ENCODE measurements at regions not wholly inside any gene's neighbourhood (a gene's known extent, or its start where the extent isn't known, plus 50 kb on each side); places are given as distances from the start of the nearest gene placed in this dataset.

DNA sequence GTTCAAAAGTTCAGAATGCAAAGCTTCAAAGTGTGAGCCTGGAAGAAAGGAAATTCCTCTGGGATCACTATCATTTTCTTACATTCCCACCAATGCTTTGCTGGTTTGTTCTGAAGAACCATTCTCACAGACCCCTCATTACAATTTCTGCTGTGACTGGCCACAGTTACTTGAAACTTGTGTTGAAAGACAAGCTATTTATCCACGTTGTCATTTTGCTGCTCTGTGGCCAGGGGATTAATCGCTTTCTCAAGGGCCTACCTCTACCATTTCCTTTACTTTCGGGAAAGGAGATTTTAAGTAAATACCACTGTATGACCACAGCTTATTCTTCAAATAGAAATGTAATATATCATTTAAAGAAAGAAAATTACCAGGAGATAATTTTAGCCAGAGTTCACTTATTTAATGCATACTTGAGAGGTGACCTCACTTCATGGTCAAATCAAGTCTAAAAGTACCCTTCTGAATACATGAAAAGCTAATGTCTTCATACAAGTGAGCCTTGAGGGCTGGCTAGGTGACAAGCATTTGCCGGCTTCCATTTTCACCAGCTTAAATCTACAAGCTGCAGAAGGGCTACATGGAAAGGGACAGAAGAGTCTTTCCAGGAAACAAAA is 69.8 kb upstream of the ROBO2 start:
- no peaks in the 10 kb centered on the region for H3K36me3 Mint-ChIP-seq
- Histone ChIP-seq H3K4me2 (replicated peaks; ENCODE audit: extremely low read depth, low read length, poor library complexity, severe bottlenecking) (no peak overlapping the region), H3K36me3 (replicated peaks in 1 of 2; ENCODE audit: control insufficient read depth in 1 of 2, insufficient read depth in 2 of 2, low read length in 2 of 2) (no peaks in the 10 kb centered on the region), H3K27me3 (ENCODE audit: control insufficient read depth in 2 of 2, insufficient read depth in 2 of 2, low read length in 2 of 2) (no peaks in the 10 kb centered on the region), H3K4me1 (ENCODE audit: control insufficient read depth in 1 of 2, insufficient read depth in 2 of 2, low read length in 2 of 2) (no peaks in the 10 kb centered on the region), H3K9ac (ENCODE audit: insufficient read depth, low read length, poor library complexity, severe bottlenecking) (no peak overlapping the region), H2AFZ (ENCODE audit: insufficient read depth, low read depth, low read length, poor library complexity, severe bottlenecking) (no peak overlapping the region), H3K27ac (ENCODE audit: low read depth in 1 of 2, low read length in 2 of 2) (no peak overlapping the region), H3K9me3 (replicated peaks in 1 of 2; ENCODE audit: control insufficient read depth in 1 of 2, insufficient read depth in 1 of 2, low read length in 2 of 2) (no peaks in the 10 kb centered on the region), H3K4me3 (replicated peaks in 1 of 3; ENCODE audit: low read depth in 2 of 3, low read length in 3 of 3) (no peak overlapping the region), H4K20me1 (ENCODE audit: insufficient read depth, low read length) (no peaks in the 10 kb centered on the region), H3K79me2 (ENCODE audit: insufficient read depth, low read length) (no peaks in the 10 kb centered on the region)
- no peak for DNase-seq
- H3K27me3 Mint-ChIP-seq (ENCODE audit: low read depth in 3 of 3): no peaks in the 10 kb centered on the region
- no peak overlapping the region for H3K4me3 Mint-ChIP-seq
- no peak overlapping the region for H3K27ac Mint-ChIP-seq
- intact Hi-C loops (cut with micrococcal nuclease): no loop called here
- TF ChIP-seq, protein P1, sequence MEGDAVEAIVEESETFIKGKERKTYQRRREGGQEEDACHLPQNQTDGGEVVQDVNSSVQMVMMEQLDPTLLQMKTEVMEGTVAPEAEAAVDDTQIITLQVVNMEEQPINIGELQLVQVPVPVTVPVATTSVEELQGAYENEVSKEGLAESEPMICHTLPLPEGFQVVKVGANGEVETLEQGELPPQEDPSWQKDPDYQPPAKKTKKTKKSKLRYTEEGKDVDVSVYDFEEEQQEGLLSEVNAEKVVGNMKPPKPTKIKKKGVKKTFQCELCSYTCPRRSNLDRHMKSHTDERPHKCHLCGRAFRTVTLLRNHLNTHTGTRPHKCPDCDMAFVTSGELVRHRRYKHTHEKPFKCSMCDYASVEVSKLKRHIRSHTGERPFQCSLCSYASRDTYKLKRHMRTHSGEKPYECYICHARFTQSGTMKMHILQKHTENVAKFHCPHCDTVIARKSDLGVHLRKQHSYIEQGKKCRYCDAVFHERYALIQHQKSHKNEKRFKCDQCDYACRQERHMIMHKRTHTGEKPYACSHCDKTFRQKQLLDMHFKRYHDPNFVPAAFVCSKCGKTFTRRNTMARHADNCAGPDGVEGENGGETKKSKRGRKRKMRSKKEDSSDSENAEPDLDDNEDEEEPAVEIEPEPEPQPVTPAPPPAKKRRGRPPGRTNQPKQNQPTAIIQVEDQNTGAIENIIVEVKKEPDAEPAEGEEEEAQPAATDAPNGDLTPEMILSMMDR (IDR thresholded peaks at IDR 0.05): no peak
- no peaks in the 10 kb centered on the region for H3K4me1 Mint-ChIP-seq
- no CpG with 5 or more reads among the region's 4 CpGs for WGBS (ENCODE audit: insufficient coverage)
- H3K9me3 Mint-ChIP-seq: peaks cover 0 to 9% (median 0%) of the 10 kb centered on the region in 7 donors

- no peaks in the 10 kb centered on the region for H4K20me1 ChIP-seq (ENCODE audit: insufficient read depth, low read length)
- no peaks in the 10 kb centered on the region for H3K79me2 ChIP-seq (ENCODE audit: insufficient read depth, low read length)
- no peak overlapping the region for H3K4me2 ChIP-seq (replicated peaks; ENCODE audit: extremely low read depth, low read length, poor library complexity, severe bottlenecking)
These were observed 67.1 kb upstream of the ROBO2 start for GRCh38 chr3:76972624-76973296.

More at GRCh38 chr3:76972624-76973296, 67.1 kb upstream of the ROBO2 start:
- Mint-ChIP-seq H3K9me3 (no peaks in the 10 kb centered on the region), H3K4me3 (no peak overlapping the region), H3K27ac (no peak overlapping the region), H3K27me3 (ENCODE audit: low read depth in 3 of 3) (no peaks in the 10 kb centered on the region), H3K36me3 (no peaks in the 10 kb centered on the region), H3K4me1 (no peaks in the 10 kb centered on the region)
- Histone ChIP-seq H3K9ac (ENCODE audit: insufficient read depth, low read length, poor library complexity, severe bottlenecking) (no peak overlapping the region), H3K4me1 (ENCODE audit: control insufficient read depth in 1 of 2, insufficient read depth in 2 of 2, low read length in 2 of 2) (no peaks in the 10 kb centered on the region), H3K4me3 (replicated peaks in 1 of 3; ENCODE audit: low read depth in 2 of 3, low read length in 3 of 3) (no peak overlapping the region), H3K27me3 (ENCODE audit: control insufficient read depth in 2 of 2, insufficient read depth in 2 of 2, low read length in 2 of 2) (no peaks in the 10 kb centered on the region), H3K27ac (ENCODE audit: low read depth in 1 of 2, low read length in 2 of 2) (no peak overlapping the region), H3K36me3 (replicated peaks in 1 of 2; ENCODE audit: control insufficient read depth in 1 of 2, insufficient read depth in 2 of 2, low read length in 2 of 2) (no peaks in the 10 kb centered on the region), H3K9me3 (replicated peaks in 1 of 2; ENCODE audit: control insufficient read depth in 1 of 2, insufficient read depth in 1 of 2, low read length in 2 of 2) (no peaks in the 10 kb centered on the region), H2AFZ (ENCODE audit: insufficient read depth, low read depth, low read length, poor library complexity, severe bottlenecking) (no peak overlapping the region)
- 91% methylated on average over 4 of the region's 4 CpGs for WGBS (ENCODE audit: insufficient coverage)
- intact Hi-C loops (cut with micrococcal nuclease): no loop called here
- TF ChIP-seq, protein P1 (IDR thresholded peaks at IDR 0.05): no peak
- DNase-seq: no peak
